ENCODE measurements at regions not wholly inside any gene's neighbourhood (a gene's known extent, or its start where the extent isn't known, plus 50 kb on each side); places are given as distances from the start of the nearest gene placed in this dataset.

GRCh38 chrX:16239211-16239610 lies 71.9 kb downstream of the MAGEB17 start:
- no peak for TF ChIP-seq CTCF (IDR thresholded peaks at IDR 0.05 in 8 of 11, conservative IDR thresholded peaks at IDR 0.05 in 3 of 11)
- no peak for TF ChIP-seq POLR2A (IDR thresholded peaks at IDR 0.05)
- TF ChIP-seq POLR2AphosphoS5 (IDR thresholded peaks at IDR 0.05), result no peak
